K562 (cell line): ENCODE measurements at regions not wholly inside any gene's neighbourhood (a gene's known extent, or its start where the extent isn't known, plus 50 kb on each side); places are given as distances from the start of the nearest gene placed in this dataset.

Experiments
- ATAC-seq: fragments of 200-7000 bp; cut with Tn5 transposase; 3 replicates; pipeline ENCODE4 v1.9.1; 2020; ENCODE audit warnings: moderate library complexity
- BruUV-seq: library from RNA; stranded (reverse); fragments of 400-500 nt; replicated peaks from 2 replicates; lab custom pipeline; 2021; lab: Mats Ljungman, UMichigan
- CTCF ChIA-PET: fragments of 300-600 bp; formaldehyde crosslinking; extraction: SDS; loops from one replicate; lab custom pipeline; 2021; ENCODE audit warnings: low intra/inter-chr PET ratio; lab: Yijun Ruan, JAX
- POLR2A ChIA-PET: fragments of 300-600, 350-650 bp; sonication (Branson Sonifier 250); formaldehyde crosslinking; extraction: SDS; loops from one replicate; lab custom pipeline; 2021; ENCODE audit warnings: antibody characterized with exemption, inconsistent platforms; lab: Yijun Ruan, JAX
- DNase-seq, 4 experiments: peaks; one replicate each; pipeline versions ENCODE4 v3.0.0 to v3.0.0-alpha.2; 2011 to 2018; ENCODE audit warnings: low spot score in 3 of 4, mixed read lengths in 3 of 4; ENCODE audit errors: extremely low read depth in 1 of 4
- FAIRE-seq: peaks from 2 replicates; lab custom pipeline; 2011; peaks lifted over from hg19 to GRCh38; lab: Jason Lieb, UNC
- H2AFZ ChIP-seq: 2 replicates; pipeline ENCODE4 v1.6.0; 2011; ENCODE audit warnings: low read depth, low read length, control low read depth, inconsistent platforms
- H3K27ac ChIP-seq: fragments of 200-600 bp; 3 replicates; pipeline ENCODE4 v1.8.0; 2011; ENCODE audit warnings: low read depth, mild to moderate bottlenecking, control low read depth, inconsistent platforms, low read length, moderate library complexity, mixed read lengths; ENCODE audit errors: extremely low read depth
- H3K27me3 ChIP-seq, 2 experiments: fragments of 300-600 bp in 1 of 2; 2 replicates in 1 of 2; 3 replicates in 1 of 2; pipeline versions ENCODE4 v1.6.0 to v1.8.0; 2011; ENCODE audit warnings: inconsistent platforms in 2 of 2, low read length in 2 of 2, mild to moderate bottlenecking in 1 of 2, mixed read lengths in 1 of 2, moderate library complexity in 1 of 2; ENCODE audit not compliant: control insufficient read depth in 2 of 2, insufficient read depth in 2 of 2
- H3K36me3 ChIP-seq: fragments of 300-600 bp; 3 replicates; pipeline ENCODE4 v1.8.0; 2011; ENCODE audit warnings: mild to moderate bottlenecking, low read length, inconsistent platforms; ENCODE audit not compliant: control insufficient read depth, insufficient read depth
- H3K4me1 ChIP-seq, 2 experiments: fragments of 200-600 bp in 1 of 2; replicated peaks in 1 of 2; 2 replicates in 1 of 2; 3 replicates in 1 of 2; pipeline versions ENCODE4 v1.5.1 to v1.8.0; 2011; ENCODE audit warnings: inconsistent platforms in 2 of 2, low read length in 2 of 2, mild to moderate bottlenecking in 1 of 2, mixed read lengths in 1 of 2, moderate library complexity in 1 of 2; ENCODE audit not compliant: control insufficient read depth in 2 of 2, insufficient read depth in 2 of 2
- H3K4me2 ChIP-seq: 2 replicates; pipeline ENCODE4 v1.6.1; 2011; ENCODE audit warnings: low read length, control low read depth, inconsistent platforms, mixed read lengths; ENCODE audit not compliant: insufficient read depth
- H3K4me3 ChIP-seq: fragments of 200-600 bp; sonication (generic), shearing (Covaris generic); 2 replicates; pipeline ENCODE4 v1.5.1; 2016; ENCODE audit warnings: control low read depth, inconsistent platforms
- H3K79me2 ChIP-seq: fragments of 200-600 bp; 3 replicates; pipeline ENCODE4 v1.8.0; 2011; ENCODE audit warnings: low read length, inconsistent platforms; ENCODE audit not compliant: control insufficient read depth, insufficient read depth
- H3K9ac ChIP-seq, 2 experiments: 2 replicates each; pipeline versions ENCODE4 v1.6.0 to v1.6.1; 2011; ENCODE audit warnings: low read depth in 2 of 2, low read length in 2 of 2, control low read depth in 1 of 2, inconsistent platforms in 1 of 2, mild to moderate bottlenecking in 1 of 2, mixed read lengths in 1 of 2; ENCODE audit not compliant: insufficient read depth in 1 of 2
- H3K9me1 ChIP-seq: one replicate; pipeline ENCODE4 v1.6.0; 2011; ENCODE audit warnings: inconsistent platforms, mild to moderate bottlenecking, low read length, moderate library complexity; ENCODE audit not compliant: control insufficient read depth, insufficient read depth
- H3K9me3 ChIP-seq: replicated peaks from 2 replicates; pipeline ENCODE4 v1.5.1; 2011; ENCODE audit warnings: low read depth, low read length, inconsistent platforms; ENCODE audit not compliant: control insufficient read depth, insufficient read depth
- H4K20me1 ChIP-seq: replicated peaks from 2 replicates; pipeline ENCODE4 v1.6.1; 2011; ENCODE audit warnings: low read length, inconsistent platforms, mixed read lengths; ENCODE audit not compliant: control insufficient read depth, insufficient read depth
- BACH1 ChIP-seq: fragments of 200-800 bp; sonication (Bioruptor generic); IDR thresholded peaks from 2 replicates; pipeline ENCODE4 v1.6.1; 2016; ENCODE audit warnings: missing genetic modification characterization, missing compliant biosample characterization
- C11orf30 ChIP-seq: fragments of 450-650 bp; IDR thresholded peaks from 2 replicates; pipeline ENCODE4 v1.6.1; 2016; ENCODE audit warnings: low read depth, mild to moderate bottlenecking
- EWSR1 ChIP-seq: fragments of 450-650 bp; IDR thresholded peaks from 2 replicates; pipeline ENCODE4 v1.6.1; 2018; ENCODE audit warnings: borderline replicate concordance, mild to moderate bottlenecking, low read depth, moderate library complexity; ENCODE audit not compliant: partially characterized antibody
- FOXM1 ChIP-seq, 2 experiments: fragments of 450-650 bp in 1 of 2; sonication (generic) in 1 of 2; formaldehyde crosslinking in 1 of 2; IDR thresholded peaks; 2 replicates each; pipeline versions ENCODE4 v1.6.1 to v1.9.0; 2017 to 2022; ENCODE audit warnings: low read depth in 2 of 2, mild to moderate bottlenecking in 2 of 2, missing genetic modification reagents in 1 of 2, moderate library complexity in 1 of 2
- KDM4B ChIP-seq, 2 experiments: fragments of 450-650 bp in 1 of 2; sonication (generic) in 1 of 2; IDR thresholded peaks; 2 replicates each; pipeline ENCODE4 v1.6.1; 2016 to 2017; ENCODE audit warnings: borderline replicate concordance in 2 of 2, antibody characterized with exemption in 1 of 2, low read depth in 1 of 2, mild to moderate bottlenecking in 1 of 2
- KLF6 ChIP-seq: fragments of 250-450 bp; sonication (Bioruptor Pico); IDR thresholded peaks from 2 replicates; pipeline ENCODE4 v1.4.0; 2020; ENCODE audit warnings: mild to moderate bottlenecking, moderate library complexity, borderline replicate concordance
- LCOR ChIP-seq: sonication (generic); formaldehyde crosslinking; IDR thresholded peaks from 2 replicates; pipeline ENCODE4 v1.8.0; 2022; ENCODE audit warnings: mild to moderate bottlenecking, missing genetic modification reagents
- MBD2 ChIP-seq: sonication (generic); IDR thresholded peaks from 2 replicates; pipeline ENCODE4 v1.6.1; 2016; ENCODE audit warnings: low read depth, borderline replicate concordance
- MNT ChIP-seq, 2 experiments: fragments of 450-650 bp; conservative IDR thresholded peaks; 2 replicates each; pipeline ENCODE4 v1.6.1; 2017; ENCODE audit warnings: mild to moderate bottlenecking in 2 of 2, moderate library complexity in 2 of 2
- MTA2 ChIP-seq: fragments of 450-650 bp; IDR thresholded peaks from 2 replicates; pipeline ENCODE4 v1.6.1; 2016; ENCODE audit warnings: low read depth
- NFIX ChIP-seq: fragments of 250-450 bp; sonication (Bioruptor Pico); IDR thresholded peaks from 2 replicates; pipeline ENCODE4 v1.4.0; 2020; ENCODE audit warnings: low read depth, mild to moderate bottlenecking, moderate library complexity
- RUNX1 ChIP-seq: sonication (generic); IDR thresholded peaks from 2 replicates; pipeline ENCODE4 v1.6.1; 2016; ENCODE audit warnings: antibody characterized with exemption, low read depth
- SMAD3 ChIP-seq: fragments of 450-650 bp; formaldehyde crosslinking; conservative IDR thresholded peaks from 2 replicates; pipeline ENCODE4 v1.4.0; 2020; ENCODE audit warnings: mild to moderate bottlenecking
- ZFP36 ChIP-seq: fragments of 150-350 bp; IDR thresholded peaks from 2 replicates; pipeline ENCODE4 v1.6.1; 2018; ENCODE audit warnings: low read length, low read depth; ENCODE audit not compliant: partially characterized antibody
- ZNF143 ChIP-seq: sonication (generic); formaldehyde crosslinking; IDR thresholded peaks from 2 replicates; pipeline ENCODE4 v1.9.0; 2022; ENCODE audit warnings: mild to moderate bottlenecking, missing genetic modification reagents
- ZNF217 ChIP-seq: sonication (generic); formaldehyde crosslinking; IDR thresholded peaks from 2 replicates; pipeline ENCODE4 v1.8.0; 2022; ENCODE audit warnings: mild to moderate bottlenecking, missing genetic modification reagents
- ZNF584 ChIP-seq: fragments of 200-800 bp; sonication (Bioruptor generic); IDR thresholded peaks from 2 replicates; pipeline ENCODE4 v1.6.1; 2016; ENCODE audit warnings: low read depth, mild to moderate bottlenecking, missing genetic modification characterization, missing compliant biosample characterization
- ZNF589 ChIP-seq: fragments of 200-800 bp; sonication (Bioruptor generic); IDR thresholded peaks from 2 replicates; pipeline ENCODE4 v1.6.1; 2016; ENCODE audit warnings: low read depth, missing genetic modification characterization, missing compliant biosample characterization
- ZZZ3 ChIP-seq: fragments of 450-650 bp; IDR thresholded peaks from 2 replicates; pipeline ENCODE4 v1.6.1; 2016; ENCODE audit warnings: antibody characterized with exemption, mild to moderate bottlenecking, moderate library complexity
- WGBS: fragments of 100-300 bp; shearing (Covaris generic); methylation state at CpG from one replicate; pipeline ENCODE4 v1.1.6; 2016; ENCODE audit warnings: low coverage, mixed read lengths; ENCODE audit not compliant: insufficient coverage; ENCODE audit errors: missing lambda C conversion rate; 5-methylcytosine and 5-hydroxymethylcytosine counted together
- in situ Hi-C: fragments of 300-500 bp; cut with MboI; formaldehyde crosslinking; loops from 4 replicates; pipeline ENCODE4 v1.15.0; 2018; ENCODE audit warnings: inconsistent platforms, mixed read lengths
- intact Hi-C: fragments of 100-400 bp; cut with micrococcal nuclease; formaldehyde crosslinking; loops from 2 replicates; pipeline ENCODE4 v1.14.2; 2022

DNA sequence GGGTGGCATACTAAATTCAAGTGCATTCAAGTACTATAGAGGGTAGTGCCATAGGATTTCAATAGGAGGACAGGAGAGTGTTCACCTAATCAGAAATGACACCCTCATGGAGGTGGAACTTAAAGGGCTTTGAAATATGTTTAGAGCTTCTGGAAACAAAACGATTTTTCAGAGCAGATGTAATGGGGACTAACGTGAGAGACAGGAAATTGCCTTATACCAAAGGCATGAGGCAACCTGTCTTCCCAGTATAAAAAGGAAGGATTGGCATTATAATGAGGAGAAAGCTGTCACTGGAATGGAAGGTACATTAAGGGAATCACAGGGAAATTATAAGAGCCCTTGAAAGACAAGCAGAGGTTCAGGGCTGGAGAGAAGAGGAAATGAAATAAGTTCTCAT lies 116.3 kb upstream of the PNPLA4 start (continued):
- TF ChIP-seq ZNF589 (CRISPR knock-in tag) (no peak), BACH1 (tag) (no peak), ZZZ3 (no peak), KDM4B (IDR thresholded peaks at IDR 0.05; ENCODE audit: borderline replicate concordance in 2 of 2, low read depth in 1 of 2) (no peak), ZNF217 (no peak), MNT (conservative IDR thresholded peaks at IDR 0.05) (no peak)

GRCh38 chrX:8043121-8043520 lies 115.9 kb upstream of the PNPLA4 start:
- Histone ChIP-seq H4K20me1 (no peaks in the 10 kb centered on the region), H3K9ac (no peak overlapping the region), H3K79me2 (no peaks in the 10 kb centered on the region), H2AFZ (no peak overlapping the region), H3K4me2 (no peak overlapping the region), H3K9me1 (no peaks in the 10 kb centered on the region), H3K9me3 (no peaks in the 10 kb centered on the region), H3K4me3 (no peak overlapping the region), H3K27ac (no peak overlapping the region), H3K4me1 (no peaks in the 10 kb centered on the region), H3K27me3 (no peaks in the 10 kb centered on the region), H3K36me3 (no peaks in the 10 kb centered on the region)
- DNase-seq, result no peak
- in situ Hi-C loops (no loop called here), intact Hi-C loops (no loop called here)
- no TSS peak for BruUV-seq
- ChIA-PET POLR2A (no interaction called here), CTCF (no interaction called here)
- WGBS, result 4% methylated on average over 3 of the region's 3 CpGs
- ATAC-seq, result no peak
- FAIRE-seq, result no peak
- no peak for TF ChIP-seq NFIX (CRISPR knock-in tag)
- TF ChIP-seq ZNF143 (CRISPR knock-in tag), result no peak
- no peak for TF ChIP-seq RUNX1
- no peak for TF ChIP-seq EWSR1
- TF ChIP-seq KLF6 (CRISPR knock-in tag), result no peak
- TF ChIP-seq ZFP36, result no peak
- no peak for TF ChIP-seq MBD2
- TF ChIP-seq SMAD3 (CRISPR knock-in tag), result no peak
- no peak for TF ChIP-seq LCOR (CRISPR knock-in tag)
- TF ChIP-seq MTA2, result no peak
- TF ChIP-seq C11orf30, result no peak
- TF ChIP-seq FOXM1 (IDR thresholded peaks at IDR 0.05; ENCODE audit: low read depth), result no peak
- TF ChIP-seq FOXM1 (CRISPR knock-in tag; IDR thresholded peaks at IDR 0.05; ENCODE audit: low read depth), result no peak
- TF ChIP-seq ZNF584 (CRISPR knock-in tag), result no peak
